GM18508 (cell line): ENCODE measurements at regions not wholly inside any gene's neighbourhood (a gene's known extent, or its start where the extent isn't known, plus 50 kb on each side); places are given as distances from the start of the nearest gene placed in this dataset.

Experiments used
- ATAC-seq: cut with Tn5 transposase; IDR thresholded peaks from one replicate; pipeline ENCODE4 v1.9.1; 2021; ENCODE audit warnings: moderate number of reproducible peaks; ENCODE audit not compliant: insufficient read depth, unreplicated experiment

DNA sequence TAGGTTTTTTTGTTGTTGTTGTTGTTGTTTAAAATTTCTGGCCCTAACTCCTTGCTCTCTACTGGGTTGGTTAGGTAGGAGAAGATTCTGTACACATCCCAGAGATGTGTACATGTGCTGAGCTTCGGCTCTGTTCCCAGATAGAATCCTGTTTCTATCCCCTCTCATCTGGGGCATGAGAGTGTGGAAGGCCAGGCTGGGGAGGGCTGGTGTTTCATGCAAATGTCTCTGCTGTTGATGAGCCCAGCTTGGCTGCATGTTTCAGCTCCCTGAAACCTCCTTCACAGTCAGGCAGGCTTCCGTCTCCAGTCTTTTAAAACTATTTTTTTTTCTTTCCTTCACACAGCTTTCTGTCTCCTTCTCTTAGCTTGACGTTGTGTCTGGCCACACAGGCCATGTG, 526.9 kb upstream of the KLF4 start:
- ATAC-seq = no peak

DNA sequence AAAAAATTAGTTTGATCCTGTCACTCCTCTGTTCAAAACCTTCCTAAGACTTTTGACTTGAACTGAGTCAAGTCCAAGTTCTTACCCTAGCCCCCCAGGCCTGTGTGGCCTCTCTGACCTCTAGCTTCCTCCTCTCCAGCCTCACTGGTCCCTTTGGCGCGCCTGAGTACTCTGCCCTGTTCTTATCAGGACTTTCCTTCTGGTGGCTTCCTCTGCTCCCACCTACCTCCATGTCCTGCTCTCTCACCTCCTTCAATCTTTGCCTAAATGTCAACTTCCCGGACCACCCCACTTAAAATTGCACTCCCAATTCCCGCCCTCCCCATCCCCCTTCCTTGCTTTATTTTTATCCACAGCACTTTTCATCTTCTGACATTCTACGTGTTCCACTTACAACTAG, 526.1 kb upstream of the KLF4 start:
- ATAC-seq = no peak

DNA sequence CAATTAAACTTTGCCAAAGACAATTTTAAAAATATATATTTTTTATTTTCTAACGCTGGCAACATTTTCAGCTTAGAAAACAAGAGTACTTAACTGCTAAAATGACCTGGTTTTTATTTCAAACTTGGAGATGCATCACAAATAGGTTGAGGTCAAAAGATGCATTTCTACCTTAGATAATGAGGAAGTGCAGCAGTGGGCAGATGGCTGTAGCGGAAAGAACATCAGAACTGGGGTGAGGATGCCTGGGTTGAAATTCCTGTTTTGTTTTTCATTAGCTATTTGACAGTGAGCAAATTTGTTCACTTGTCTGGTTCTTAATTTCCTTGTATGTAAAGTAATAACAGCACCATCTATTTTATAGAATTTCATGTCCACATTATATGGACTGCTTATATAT, 524.8 kb upstream of the KLF4 start:
- ATAC-seq = no peak

DNA sequence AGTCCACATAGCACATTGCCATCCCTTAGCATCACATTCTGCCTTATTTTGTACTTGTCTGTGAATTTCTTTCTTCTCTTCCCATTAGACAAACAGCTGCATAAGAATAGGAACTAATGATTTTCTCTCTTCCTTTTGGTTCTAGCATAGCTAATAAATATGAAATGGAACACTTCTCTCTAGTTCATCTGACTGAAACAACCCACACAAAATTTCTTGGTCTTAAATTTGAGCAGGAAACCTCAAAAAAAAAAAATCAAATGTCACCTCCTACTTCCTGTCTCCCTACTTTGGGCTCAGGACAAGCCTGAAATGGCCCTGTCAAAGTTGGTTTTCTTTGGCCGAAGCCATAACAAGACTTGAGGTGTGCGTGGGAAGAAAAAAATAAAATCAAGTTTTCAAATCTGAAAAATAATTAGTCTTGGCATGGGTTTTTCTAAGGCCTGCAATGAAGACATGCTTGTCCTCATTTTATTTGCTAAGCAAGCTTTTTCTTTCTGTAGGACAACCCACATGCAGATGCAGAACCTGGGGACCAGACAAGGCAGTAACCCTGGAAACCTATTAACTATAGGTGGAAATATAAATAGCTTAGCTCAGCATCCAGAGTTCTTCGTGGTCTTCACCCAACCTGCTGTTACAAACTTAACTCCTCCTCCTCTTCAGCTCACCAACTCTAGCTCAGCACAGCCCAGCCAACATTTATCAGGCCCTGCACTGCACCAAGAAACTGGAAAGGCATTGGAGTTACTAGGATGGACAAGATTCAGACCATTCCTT, 523.5 kb upstream of the KLF4 start:
- no peak for ATAC-seq

DNA sequence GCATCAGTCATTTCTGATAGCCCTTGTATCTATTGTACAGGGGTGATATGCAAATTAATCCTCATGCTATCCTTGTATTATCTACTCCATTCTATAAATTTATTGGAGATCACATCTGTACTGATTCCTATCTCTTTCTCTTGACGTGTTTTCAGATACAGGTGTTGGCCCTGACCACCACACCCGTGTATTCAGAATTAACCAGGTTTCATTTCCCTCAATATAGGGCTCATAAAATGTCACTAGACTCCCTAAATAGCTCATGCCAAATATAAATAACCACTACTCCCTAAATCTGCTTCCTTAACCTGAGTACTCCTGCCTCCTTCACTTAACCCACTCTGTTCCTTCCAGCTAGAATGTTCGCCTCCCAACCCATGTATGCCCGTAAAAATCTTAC, 522.8 kb upstream of the KLF4 start:
- ATAC-seq = no peak

DNA sequence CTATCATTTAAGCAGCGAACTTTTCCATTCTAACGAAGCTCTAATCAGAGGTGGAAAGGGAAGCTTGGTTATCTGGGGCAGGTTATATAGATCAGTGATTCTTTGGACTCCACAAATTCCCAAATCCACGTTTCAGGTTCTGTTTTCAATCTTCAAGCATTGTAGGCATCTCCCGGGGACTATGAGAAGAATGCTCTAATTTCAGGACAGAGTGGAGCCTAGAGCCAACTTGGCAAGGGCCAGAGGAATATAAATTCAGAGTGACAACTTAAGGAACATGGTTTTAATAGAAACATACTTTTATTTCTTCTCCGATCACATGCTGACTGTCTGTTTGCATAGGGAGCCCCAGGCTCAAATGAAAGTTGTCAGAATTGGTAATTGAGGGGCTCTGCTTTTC, 514.0 kb upstream of the KLF4 start:
- ATAC-seq = no peak

DNA sequence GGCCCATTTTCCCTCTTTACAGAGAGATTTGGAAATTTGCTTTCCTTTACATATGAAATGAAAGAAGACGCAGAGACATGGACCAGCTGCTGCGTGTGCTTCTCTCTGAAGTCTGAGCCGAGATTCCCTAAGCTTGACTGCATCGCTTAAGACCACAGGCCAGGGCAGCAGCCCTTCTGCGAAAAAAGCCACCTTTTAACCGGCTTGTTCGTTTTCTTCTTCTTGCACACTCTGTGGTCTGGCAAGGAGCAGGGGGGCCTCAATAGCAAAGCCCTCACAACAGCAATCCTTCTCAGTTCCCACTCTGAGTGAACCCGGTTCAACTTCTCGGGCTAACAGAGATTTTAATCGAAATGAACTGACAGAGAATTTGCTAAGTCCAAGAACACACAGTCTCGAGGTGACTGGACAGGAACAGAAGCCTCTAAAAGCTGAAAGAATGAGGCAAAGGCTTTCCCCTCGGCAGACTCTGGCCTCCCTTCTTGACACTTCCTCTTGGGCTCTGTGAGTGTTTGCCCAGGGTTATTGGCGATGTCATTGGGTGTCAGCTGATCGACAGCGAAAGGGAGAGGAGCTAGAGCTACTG, 512.9 kb upstream of the KLF4 start:
- ATAC-seq = no peak

DNA sequence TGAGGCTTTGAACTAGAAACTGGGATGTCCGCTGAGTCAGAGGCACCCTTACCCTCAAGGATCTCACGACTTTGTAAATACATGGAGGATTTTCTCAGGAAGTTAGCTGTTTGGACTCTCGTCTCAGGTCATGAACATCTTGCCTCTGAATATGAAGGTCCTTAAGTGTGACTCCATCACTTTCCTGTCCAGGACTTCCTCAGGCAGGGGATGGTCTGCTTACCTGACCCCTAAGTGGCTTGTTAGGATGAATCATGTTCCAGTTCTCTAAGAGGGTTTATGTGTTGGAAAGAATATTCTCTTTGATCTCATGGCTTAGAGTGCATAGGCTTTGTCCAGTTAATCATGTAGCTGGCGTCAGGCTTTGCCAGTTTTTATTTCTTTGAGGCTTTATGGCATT, 511.7 kb upstream of the KLF4 start:
- no peak for ATAC-seq

DNA sequence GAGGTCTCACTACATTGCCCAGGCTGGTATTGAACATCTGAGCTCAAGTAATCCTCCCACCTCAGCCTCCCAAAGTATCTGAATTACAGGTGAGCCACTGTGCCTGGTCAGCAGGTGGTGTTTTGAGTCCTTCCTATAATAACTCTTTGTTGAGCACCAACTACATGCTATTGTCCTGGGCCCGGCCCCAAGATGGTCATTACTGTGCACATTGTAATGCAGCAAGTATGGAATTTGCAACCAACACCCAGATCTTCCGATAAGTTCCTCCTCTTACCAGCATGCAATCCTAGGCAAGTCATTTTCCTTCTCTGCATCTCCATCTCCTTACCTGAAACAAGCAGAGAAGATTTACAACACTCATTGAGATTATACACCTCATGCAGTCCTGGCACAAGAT, 510.3 kb upstream of the KLF4 start:
- no peak for ATAC-seq

DNA sequence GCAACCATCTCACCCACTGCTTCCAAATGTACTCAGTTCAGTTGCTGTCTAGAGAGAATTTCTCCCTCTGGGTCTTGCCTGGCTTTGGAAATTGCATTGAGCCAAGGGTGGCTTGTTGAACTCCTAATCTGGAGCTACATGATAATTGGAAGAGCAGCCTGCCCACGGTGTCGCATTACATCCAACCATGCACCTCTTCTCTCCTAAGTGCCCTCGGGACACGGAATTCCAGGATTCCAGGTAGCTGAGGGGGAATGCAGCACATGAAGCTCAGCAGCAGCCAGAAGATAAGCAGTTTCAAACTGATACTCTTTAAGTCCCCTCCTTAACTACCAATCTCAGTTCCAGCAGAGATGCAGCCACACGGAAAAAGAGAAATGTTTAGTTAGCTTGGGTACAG, 509.4 kb upstream of the KLF4 start:
- ATAC-seq = no peak

DNA sequence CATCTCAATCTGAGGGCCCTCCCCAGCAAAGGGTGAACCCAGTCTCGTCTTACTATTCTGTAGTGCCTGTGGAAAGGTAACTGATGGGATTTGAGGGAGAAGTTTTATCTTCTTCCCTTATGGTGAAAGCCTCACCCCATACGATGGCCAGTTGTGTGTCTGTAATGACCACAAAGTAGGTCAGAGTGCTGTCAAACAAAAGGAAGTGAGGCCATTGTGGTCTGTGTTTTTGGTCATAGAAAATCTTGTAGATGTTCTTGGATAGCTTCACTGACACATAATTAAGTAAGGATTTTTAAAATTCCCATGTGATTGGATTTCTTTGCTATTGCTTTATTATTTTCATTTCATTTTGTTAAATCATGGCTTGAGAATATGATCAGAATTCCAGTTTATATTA, 505.1 kb upstream of the KLF4 start:
- ATAC-seq = no peak

DNA sequence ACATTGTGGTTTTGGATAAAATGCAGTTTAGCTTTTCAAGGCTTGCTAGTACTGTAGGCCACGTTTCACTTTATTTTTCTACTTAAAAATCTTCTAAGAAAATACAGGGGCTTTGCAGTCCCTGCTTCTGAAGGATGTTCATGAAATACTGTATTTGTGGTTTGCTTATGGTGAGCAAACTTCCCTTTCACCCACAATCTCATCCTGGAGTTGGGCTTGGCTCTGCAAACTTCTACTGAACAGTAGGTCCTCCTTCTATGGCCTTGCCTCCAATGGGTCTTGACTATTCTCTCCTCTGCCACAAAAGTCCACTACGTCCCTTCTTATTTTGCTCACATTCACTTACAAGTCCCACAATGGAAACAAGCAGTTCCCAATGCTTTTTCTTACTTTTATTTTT, 502.7 kb upstream of the KLF4 start:
- no peak for ATAC-seq

DNA sequence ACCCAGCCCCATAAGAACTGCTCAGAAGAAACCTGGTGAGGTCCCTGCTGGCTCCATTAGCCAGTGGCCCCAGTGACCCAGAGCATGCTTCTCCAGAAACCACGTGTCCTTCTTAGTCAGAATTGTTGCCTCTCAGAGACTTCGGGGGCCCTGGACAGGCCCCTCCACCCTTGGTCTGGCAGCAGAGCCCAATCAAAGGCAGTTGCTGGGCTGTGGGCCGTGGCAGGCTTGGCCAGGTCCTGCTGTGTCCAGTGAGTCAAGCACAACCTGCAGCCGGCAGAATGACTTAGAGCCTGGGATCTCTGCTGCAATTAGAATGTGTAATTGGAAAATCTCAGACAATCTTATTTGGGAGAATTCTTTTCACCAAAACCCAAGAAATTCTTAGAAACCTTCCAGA, 502.0 kb upstream of the KLF4 start:
- ATAC-seq = no peak

DNA sequence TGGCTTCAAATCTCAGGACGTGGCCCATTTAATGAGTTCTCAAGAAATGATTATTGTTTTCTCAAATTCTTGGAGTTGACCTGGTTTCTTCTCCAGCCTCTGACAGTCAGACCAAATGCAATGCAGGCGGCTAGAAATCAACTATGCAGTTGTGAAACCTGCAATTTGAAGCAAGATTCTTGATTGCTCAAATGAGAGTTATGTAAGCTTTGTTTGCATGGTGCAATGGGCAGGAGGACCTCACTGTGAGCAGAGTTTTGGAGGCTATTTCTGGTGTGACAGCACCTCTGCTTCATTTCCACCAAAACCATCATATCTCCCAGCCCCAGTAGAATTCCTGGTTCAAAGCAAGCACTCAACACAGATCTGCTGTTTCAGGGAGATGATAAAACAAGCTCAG, 500.0 kb upstream of the KLF4 start:
- ATAC-seq = no peak

DNA sequence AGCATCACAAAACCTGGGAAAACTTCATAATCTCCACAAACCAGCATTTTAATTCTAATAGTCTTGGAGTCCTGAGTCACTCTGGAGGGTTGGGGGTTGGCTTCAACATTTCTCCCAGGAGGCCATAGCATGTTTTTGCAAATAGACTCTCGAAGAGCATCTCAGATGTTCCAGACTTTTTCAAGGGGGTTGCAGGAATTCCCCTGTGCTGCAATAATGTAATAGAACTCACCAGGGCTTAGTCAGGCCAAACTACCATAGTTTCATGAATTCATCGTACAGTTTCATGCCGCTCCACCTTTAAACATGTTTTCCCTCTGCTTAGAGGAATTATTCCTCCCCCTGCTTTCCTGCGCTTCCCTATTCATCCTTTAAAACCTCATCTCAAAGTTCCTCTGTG, 499.5 kb upstream of the KLF4 start:
- no peak for ATAC-seq

DNA sequence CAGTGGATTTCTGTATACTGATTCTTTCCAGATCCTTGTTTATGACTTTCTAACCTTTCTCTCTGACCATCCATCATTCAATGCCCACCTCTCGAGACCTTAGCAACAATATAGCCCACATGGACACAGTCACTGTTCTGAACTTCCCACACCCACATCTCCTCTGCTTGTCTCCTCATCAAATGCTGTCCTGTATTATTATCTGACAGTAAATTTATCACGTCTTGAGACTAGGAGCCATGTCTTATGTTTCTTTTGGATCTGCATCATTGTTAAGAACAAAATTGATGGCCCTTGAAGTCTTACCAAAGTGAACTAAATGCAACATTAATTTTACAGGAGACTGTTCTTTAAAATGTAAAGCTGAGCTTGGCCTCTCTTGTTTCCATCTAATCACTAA, 495.4 kb upstream of the KLF4 start:
- ATAC-seq = no peak

DNA sequence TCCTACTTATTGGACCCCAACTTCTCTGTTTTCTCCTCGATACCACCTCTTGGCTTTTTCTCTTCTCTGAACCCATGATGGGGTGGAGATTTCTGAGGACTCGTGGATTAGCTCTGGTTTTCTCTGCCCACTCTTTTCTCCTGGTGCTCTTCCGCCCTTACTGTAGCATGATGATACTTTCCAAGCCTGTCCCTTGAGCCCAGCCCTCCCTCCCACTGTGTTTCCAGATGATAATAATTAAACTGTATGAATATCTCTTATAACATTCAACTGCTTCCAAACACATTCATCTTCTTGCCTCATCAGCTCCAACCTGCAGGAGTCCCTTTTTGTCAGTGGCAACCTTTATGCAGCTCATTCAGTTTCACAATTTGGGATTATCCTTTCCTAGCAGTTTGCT, 494.2 kb upstream of the KLF4 start:
- ATAC-seq = no peak

DNA sequence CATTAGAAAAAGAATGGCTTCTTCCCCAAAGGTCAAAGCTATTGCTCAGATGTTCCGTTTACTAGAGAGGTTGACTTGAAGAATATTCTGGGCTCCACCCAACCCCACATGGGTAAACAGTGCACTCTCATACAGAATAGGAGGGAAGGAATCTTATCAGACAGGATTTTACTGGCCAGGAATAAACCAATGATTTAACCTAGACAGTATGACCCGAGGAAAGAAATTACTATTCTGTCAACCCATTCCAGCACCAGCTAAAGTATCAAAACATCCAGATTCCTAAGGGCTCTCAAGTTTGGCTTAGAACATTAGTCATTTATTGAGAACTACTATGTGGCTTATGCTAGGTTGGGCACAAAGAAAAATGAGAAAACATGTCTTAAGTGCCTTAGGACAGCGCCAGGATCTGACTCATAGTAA, 493.6 kb upstream of the KLF4 start:
- no peak for ATAC-seq

DNA sequence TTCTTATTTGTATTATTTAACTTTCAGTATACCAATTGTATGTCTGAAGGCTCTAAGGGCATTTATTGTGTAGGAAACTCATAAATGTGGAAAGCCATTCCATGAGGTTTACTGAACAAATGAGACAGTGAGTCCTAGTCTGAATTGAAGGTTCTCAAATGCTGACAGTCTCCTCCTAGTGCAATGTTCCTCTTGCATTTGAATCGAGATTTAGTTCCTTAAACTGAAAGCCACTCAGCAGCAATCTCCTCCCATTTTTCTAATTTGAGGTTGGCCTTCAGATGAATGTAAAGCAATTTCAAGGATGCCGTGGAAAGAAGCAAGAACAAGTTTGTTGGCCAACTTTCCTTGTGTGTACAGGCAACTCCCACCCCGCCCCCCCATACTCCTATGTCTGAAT, 493.2 kb upstream of the KLF4 start:
- ATAC-seq = no peak

DNA sequence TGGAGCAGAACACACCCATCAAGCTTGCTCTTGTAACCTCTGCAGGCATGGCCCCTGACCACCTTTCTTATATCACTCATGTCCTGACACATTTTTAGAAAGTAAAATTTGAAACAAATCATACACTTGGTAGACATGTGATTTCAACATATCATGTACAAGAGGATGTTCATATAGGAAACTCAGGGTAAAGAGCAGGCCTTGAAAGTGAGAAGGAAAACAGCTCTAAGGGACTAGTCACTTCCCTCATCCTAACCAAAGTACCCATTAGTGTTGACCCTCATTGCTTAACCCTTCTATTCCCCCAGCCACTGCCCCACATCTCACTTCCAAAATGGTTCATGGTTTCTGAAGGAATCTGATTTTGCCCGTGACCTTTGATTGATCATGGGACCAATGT, 492.4 kb upstream of the KLF4 start:
- ATAC-seq = no peak

DNA sequence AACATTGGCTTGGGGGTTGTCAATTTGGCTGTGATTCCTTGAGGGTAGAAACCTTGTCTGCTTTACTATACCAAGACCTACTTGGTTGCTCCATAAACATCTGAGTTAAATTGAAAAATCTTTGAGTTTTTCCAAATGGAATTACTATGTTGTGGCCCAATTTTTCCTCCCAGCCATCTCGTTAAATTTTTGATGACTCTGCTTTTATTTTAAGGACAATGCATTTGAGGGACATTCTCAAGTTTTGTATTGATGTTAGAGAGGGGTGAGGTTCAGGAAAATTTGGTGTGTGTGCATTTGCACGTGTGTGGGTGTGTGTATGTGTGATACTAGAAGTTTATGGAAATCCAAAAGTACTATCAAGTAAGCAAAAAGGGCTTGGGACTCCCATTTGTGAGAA, 491.4 kb upstream of the KLF4 start:
- ATAC-seq = no peak

DNA sequence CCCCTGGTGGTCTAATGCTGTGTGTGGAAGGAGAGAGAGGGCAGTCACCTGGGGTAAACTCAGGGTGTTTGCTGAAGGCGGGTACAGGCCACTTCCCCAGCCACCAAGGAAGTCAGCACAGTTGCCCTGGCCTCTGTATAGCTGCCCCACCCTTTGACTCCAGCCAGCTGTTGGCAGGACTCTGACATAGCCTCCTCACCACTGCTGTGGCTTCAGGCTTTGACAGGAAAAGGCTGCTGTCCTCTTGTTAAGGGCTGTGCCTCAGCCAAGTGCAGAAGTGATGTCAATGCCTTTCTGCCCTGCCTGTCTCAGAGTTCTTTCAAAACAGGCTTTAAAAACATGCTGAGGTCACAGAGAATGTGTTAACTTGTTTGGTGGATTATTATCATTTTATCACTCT, 487.2 kb upstream of the KLF4 start:
- no peak for ATAC-seq
